ENCODE measurements at regions not wholly inside any gene's neighbourhood (a gene's known extent, or its start where the extent isn't known, plus 50 kb on each side); places are given as distances from the start of the nearest gene placed in this dataset.
A peak's percentile ranks its signal among the peaks of the same experiment; 100 is the strongest.
"Not testable (repeated sequence)": the region's sequence is repeated elsewhere in the genome, so short reads cannot be mapped to it uniquely, and the experiment has no call there.

DNA sequence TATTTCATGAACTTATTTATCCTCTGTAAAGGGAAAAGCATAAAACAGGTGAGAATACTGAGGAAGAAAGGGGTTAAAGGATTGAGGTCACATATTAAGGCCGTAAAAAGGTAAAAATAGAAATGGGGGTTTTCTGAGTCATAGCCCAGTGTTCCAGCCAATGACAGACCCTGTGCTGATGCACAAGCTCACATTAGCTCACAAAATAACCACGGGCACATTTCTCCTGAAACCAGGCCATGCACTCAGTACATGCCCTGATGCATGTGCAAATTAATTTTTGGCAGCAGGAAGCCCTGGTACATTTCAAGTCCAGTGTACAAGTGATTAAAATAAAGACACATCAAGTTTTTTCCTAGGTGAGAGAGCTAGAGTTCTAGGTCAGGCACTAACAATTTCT is 194.4 kb downstream of the TMEM200A start:
- no peak overlapping the region for H3K4me3 ChIP-seq
- peak in 6 of 8 experiments; percentile 71 to 91 (median 79) for ATAC-seq (replicated peaks in 6 of 8)
- peaks cover 0 to 30% of the 10 kb centered on the region in 2 donors for H3K4me1 ChIP-seq (replicated peaks in 1 of 2)
- H3K27ac ChIP-seq, result no peak overlapping the region
- 0 to 82% (median 56%) methylated on average over 1 to 2 of the region's 2 CpGs; no CpG with 5 or more reads in 3 of the 10 experiments for WGBS, 10 experiments
- in situ Hi-C loops (cut with MboI; ENCODE audit: low pct_unique_long_range_greater_than_20kb in 2 of 9, low sequenced_read_pairs in 9 of 9, unreplicated experiment in 9 of 9), result no loop called here

DNA sequence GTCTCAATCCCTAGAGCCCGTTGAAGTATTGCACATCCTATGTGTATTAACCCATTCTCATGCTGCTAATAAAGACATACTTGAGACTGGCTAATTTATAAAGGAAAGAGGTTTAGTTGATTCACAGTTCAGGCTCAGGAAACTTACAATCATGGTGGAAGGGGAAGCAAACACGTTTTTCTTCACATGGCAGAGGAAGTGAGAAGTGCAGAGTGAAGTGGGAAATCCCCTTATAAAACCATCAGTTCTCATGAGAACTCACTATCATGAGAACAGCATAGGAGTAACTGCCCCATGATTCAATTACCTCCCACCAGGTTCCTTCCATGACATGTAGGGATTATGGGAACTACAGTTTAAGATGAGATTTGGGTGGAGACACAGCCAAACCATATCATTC is 195.3 kb downstream of the TMEM200A start:
- H3K27ac ChIP-seq; H3K4me3 ChIP-seq; ATAC-seq (replicated peaks in 6 of 8); in situ Hi-C loops (cut with MboI; ENCODE audit: low pct_unique_long_range_greater_than_20kb in 2 of 9, low sequenced_read_pairs in 9 of 9, unreplicated experiment in 9 of 9): not testable (repeated sequence)
- H3K4me1 ChIP-seq (replicated peaks in 1 of 2), result peaks cover 0 to 25% of the 10 kb centered on the region in 2 donors
- WGBS, 10 experiments, result 20 to 100% (median 60%) methylated on average over 1 to 2 of the region's 2 CpGs; no CpG with 5 or more reads in 1 of the 10 experiments

GRCh38 chr6:130565696-130566095 is 199.9 kb downstream of the TMEM200A start:
- in situ Hi-C loops (cut with MboI; ENCODE audit: low pct_unique_long_range_greater_than_20kb in 2 of 9, low sequenced_read_pairs in 9 of 9, unreplicated experiment in 9 of 9), result no loop called here
- no peak overlapping the region for H3K27ac ChIP-seq
- WGBS, 10 experiments, result 20 to 100% (median 65%) methylated on average over 1 to 2 of the region's 2 CpGs; no CpG with 5 or more reads in 4 of the 10 experiments
- H3K4me3 ChIP-seq, result no peak overlapping the region
- peaks cover 0 to under 1% of the 10 kb centered on the region in 2 donors for H3K4me1 ChIP-seq (replicated peaks in 1 of 2)
- no peak for ATAC-seq (replicated peaks in 6 of 8)

- no peak for ATAC-seq (replicated peaks in 6 of 8)
- H3K27ac ChIP-seq, result no peak overlapping the region
- H3K4me3 ChIP-seq, result no peak overlapping the region
- H3K4me1 ChIP-seq (replicated peaks in 1 of 2), result no peaks in the 10 kb centered on the region
- WGBS, 10 experiments, result 17 to 95% (median 83%) methylated on average over 1 to 2 of the region's 2 CpGs; no CpG with 5 or more reads in 1 of the 10 experiments
- in situ Hi-C loops (cut with MboI; ENCODE audit: low pct_unique_long_range_greater_than_20kb in 2 of 9, low sequenced_read_pairs in 9 of 9, unreplicated experiment in 9 of 9), result no loop called here
These were observed 208.3 kb downstream of the TMEM200A start for GRCh38 chr6:130574146-130574545.

DNA sequence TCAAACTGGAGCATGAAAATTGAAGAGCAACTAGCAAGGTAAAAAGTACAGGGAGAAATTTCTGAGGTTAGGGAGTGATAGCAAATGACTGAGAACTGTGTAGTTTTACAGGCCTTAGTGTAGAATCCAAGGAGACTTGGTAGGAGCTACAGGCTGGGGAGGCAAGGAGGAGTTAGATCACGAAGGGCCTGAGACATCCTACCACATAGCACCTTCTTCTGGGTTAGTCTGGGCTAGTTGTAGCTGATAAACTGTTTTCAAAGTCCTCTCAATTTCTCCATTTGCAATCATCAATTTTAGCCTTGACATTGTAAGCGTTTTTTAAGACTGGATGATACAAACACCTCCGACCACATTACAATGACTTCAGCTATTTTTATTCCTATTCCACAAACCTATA is 209.7 kb downstream of the TMEM200A start:
- in situ Hi-C loops (cut with MboI; ENCODE audit: low pct_unique_long_range_greater_than_20kb in 2 of 9, low sequenced_read_pairs in 9 of 9, unreplicated experiment in 9 of 9), result no loop called here
- WGBS, 10 experiments, result 70 to 100% (median 83%) methylated on average over 1 to 3 of the region's 3 CpGs; no CpG with 5 or more reads in 3 of the 10 experiments
- no peak overlapping the region for H3K27ac ChIP-seq
- ATAC-seq (replicated peaks in 6 of 8), result no peak
- no peaks in the 10 kb centered on the region for H3K4me1 ChIP-seq (replicated peaks in 1 of 2)
- no peak overlapping the region for H3K4me3 ChIP-seq

GRCh38 chr6:130575971-130576370 is 210.2 kb downstream of the TMEM200A start:
- H3K4me1 ChIP-seq (replicated peaks in 1 of 2), result no peaks in the 10 kb centered on the region
- H3K27ac ChIP-seq, result no peak overlapping the region
- no peak overlapping the region for H3K4me3 ChIP-seq
- ATAC-seq (replicated peaks in 6 of 8), result no peak
- 63 to 100% (median 90%) methylated on average over 1 to 2 of the region's 2 CpGs; no CpG with 5 or more reads in 4 of the 10 experiments for WGBS, 10 experiments
- in situ Hi-C loops (cut with MboI; ENCODE audit: low pct_unique_long_range_greater_than_20kb in 2 of 9, low sequenced_read_pairs in 9 of 9, unreplicated experiment in 9 of 9), result no loop called here

DNA sequence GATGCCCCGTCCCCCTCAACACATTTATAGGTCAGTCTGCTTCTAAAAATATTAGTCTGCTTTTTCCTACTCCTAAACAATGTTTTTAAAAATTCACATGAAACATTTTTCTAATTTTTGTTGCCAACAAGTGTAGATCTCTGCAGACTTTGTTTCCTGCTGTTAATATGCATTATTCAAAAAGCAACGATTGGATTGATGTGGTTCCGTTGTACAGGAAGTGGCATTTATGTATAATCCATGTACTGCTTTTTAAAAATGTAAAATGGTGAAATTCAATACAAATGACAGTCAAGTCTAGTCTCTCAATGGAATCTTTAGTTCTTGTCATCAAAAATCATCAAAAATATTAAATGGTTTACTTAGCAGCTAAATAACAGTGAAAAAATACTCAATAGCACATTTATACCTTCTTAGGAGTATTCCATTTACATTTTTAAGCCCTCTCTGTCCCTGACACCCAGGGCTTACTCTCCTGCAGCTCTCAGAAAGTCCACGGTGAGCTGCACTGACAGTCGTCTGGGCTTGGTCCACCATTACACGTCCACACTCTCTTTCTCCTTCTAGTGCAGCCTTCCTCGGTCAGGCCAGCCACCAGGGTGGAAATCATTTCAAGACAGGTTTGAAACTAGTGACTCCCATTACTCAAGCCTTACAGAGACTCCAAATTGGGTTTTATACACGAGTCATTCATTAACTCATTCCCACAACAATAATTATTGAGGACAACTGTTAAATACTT is 211.5 kb downstream of the TMEM200A start:
- in situ Hi-C loops (cut with MboI; ENCODE audit: low pct_unique_long_range_greater_than_20kb in 2 of 9, low sequenced_read_pairs in 9 of 9, unreplicated experiment in 9 of 9), result no loop called here
- Histone ChIP-seq H3K4me3 (no peak overlapping the region), H3K4me1 (replicated peaks in 1 of 2) (no peaks in the 10 kb centered on the region), H3K27ac (no peak overlapping the region)
- 25 to 88% (median 71%) methylated on average over 2 to 7 of the region's 8 CpGs for WGBS, 10 experiments
- no peak for ATAC-seq (replicated peaks in 6 of 8)

DNA sequence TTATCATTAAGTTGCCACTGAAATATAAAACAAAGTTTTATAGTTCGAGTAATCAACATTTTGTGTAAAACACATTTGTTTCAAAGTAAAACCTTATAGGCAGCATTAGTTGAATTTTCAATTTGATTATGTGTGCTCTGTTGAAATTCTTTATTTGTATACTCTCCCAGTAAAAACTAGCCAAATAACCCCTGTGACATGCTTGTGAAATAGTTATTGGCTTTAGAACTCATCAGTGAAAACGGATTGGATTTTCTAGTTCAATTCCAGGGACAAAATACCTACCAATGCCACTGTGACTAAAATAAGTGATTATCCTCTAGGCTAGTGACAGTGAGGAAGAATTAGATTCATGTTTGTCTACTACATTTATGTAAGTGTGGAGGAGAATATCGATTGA is 212.9 kb downstream of the TMEM200A start:
- in situ Hi-C loops (cut with MboI; ENCODE audit: low pct_unique_long_range_greater_than_20kb in 2 of 9, low sequenced_read_pairs in 9 of 9, unreplicated experiment in 9 of 9), result no loop called here
- no peaks in the 10 kb centered on the region for H3K4me1 ChIP-seq (replicated peaks in 1 of 2)
- H3K27ac ChIP-seq, result no peak overlapping the region
- 20 to 100% (median 79%) methylated on average over 1 to 3 of the region's 3 CpGs for WGBS, 10 experiments
- H3K4me3 ChIP-seq, result no peak overlapping the region
- no peak for ATAC-seq (replicated peaks in 6 of 8)

- Histone ChIP-seq H3K4me3 (no peak overlapping the region), H3K4me1 (replicated peaks in 1 of 2) (no peaks in the 10 kb centered on the region), H3K27ac (no peak overlapping the region)
- WGBS, 10 experiments, result 80 to 98% (median 87%) methylated on average over 1 to 9 of the region's 11 CpGs; no CpG with 5 or more reads in 3 of the 10 experiments
- no peak for ATAC-seq (replicated peaks in 6 of 8)
- in situ Hi-C loops (cut with MboI; ENCODE audit: low pct_unique_long_range_greater_than_20kb in 2 of 9, low sequenced_read_pairs in 9 of 9, unreplicated experiment in 9 of 9), result no loop called here
These were observed 217.5 kb downstream of the TMEM200A start for GRCh38 chr6:130583268-130583667.

DNA sequence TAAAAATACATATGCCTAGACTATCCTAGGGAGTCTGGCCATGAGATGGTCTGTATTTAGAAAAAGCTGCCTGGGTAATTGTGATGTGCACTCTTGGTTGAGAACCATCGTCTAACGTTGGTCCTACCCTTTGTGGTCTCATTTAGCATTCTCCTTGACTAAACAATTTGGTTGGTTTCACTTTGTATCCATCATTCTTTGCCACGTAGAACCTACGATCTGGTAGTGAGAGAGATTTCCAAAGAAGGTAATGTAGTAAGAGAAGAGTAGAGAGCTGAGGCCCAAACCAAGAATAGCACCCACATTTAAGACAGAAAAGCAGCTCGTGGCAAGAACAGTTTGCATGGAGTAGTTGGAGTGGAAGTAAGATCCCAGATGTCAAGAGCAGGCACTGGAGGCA is 219.8 kb downstream of the TMEM200A start:
- H3K4me3 ChIP-seq, result no peak overlapping the region
- whole genome bisulfite sequencing, 10 experiments, result 44 to 90% (median 72%) methylated on average over 1 to 5 of the region's 5 CpGs; no CpG with 5 or more reads in 2 of the 10 experiments
- no peaks in the 10 kb centered on the region for H3K4me1 ChIP-seq (replicated peaks in 1 of 2)
- ATAC-seq (replicated peaks in 6 of 8), result no peak
- no peak overlapping the region for H3K27ac ChIP-seq
- in situ Hi-C loops (cut with MboI; ENCODE audit: low pct_unique_long_range_greater_than_20kb in 2 of 9, low sequenced_read_pairs in 9 of 9, unreplicated experiment in 9 of 9), result no loop called here

GRCh38 chr6:130587778-130588520 is 222.1 kb downstream of the TMEM200A start:
- H3K27ac ChIP-seq, result no peak overlapping the region
- WGBS, 10 experiments, result 15 to 100% (median 71%) methylated on average over 1 to 2 of the region's 2 CpGs
- in situ Hi-C loops (cut with MboI; ENCODE audit: low pct_unique_long_range_greater_than_20kb in 2 of 9, low sequenced_read_pairs in 9 of 9, unreplicated experiment in 9 of 9), result no loop called here
- H3K4me3 ChIP-seq, result no peak overlapping the region
- ATAC-seq (replicated peaks in 6 of 8), result no peak
- H3K4me1 ChIP-seq (replicated peaks in 1 of 2), result no peaks in the 10 kb centered on the region

GRCh38 chr6:130593200-130593599 is 227.4 kb downstream of the TMEM200A start:
- no peak overlapping the region for H3K27ac ChIP-seq
- H3K4me3 ChIP-seq, result no peak overlapping the region
- in situ Hi-C loops (cut with MboI; ENCODE audit: low pct_unique_long_range_greater_than_20kb in 2 of 9, low sequenced_read_pairs in 9 of 9, unreplicated experiment in 9 of 9), result no loop called here
- H3K4me1 ChIP-seq (replicated peaks in 1 of 2), result peaks cover 0 to 10% of the 10 kb centered on the region in 2 donors
- no peak for ATAC-seq (replicated peaks in 6 of 8)
- WGBS, 10 experiments, result 43 to 90% (median 66%) methylated on average over 1 of the region's 1 CpG; no CpG with 5 or more reads in 2 of the 10 experiments

DNA sequence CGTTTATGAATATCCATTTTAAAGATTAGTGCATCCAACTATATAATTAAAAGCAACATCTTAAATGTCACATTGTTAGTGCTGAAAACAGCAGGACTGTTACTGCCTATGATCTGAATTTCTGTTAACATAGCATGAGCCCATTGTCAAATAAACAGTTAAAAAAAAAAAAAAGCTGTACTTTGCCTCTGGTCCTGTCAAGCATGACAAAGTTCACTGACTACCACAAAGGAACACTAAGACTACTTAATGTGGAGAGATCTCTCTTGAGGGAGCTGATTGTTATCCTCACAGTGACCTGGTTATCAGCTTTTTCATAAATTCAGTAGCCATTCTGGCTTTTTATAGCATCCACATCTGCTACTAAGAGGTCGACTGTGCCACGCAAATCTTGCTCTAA is 228.1 kb downstream of the TMEM200A start:
- 40 to 100% (median 71%) methylated on average over 1 to 3 of the region's 3 CpGs; no CpG with 5 or more reads in 1 of the 10 experiments for WGBS, 10 experiments
- peaks cover 0 to 10% of the 10 kb centered on the region in 2 donors for H3K4me1 ChIP-seq (replicated peaks in 1 of 2)
- H3K27ac ChIP-seq, result no peak overlapping the region
- in situ Hi-C loops (cut with MboI; ENCODE audit: low pct_unique_long_range_greater_than_20kb in 2 of 9, low sequenced_read_pairs in 9 of 9, unreplicated experiment in 9 of 9), result no loop called here
- no peak overlapping the region for H3K4me3 ChIP-seq
- no peak for ATAC-seq (replicated peaks in 6 of 8)
